ENCODE measurements at regions not wholly inside any gene's neighbourhood (a gene's known extent, or its start where the extent isn't known, plus 50 kb on each side); places are given as distances from the start of the nearest gene placed in this dataset.

DNA sequence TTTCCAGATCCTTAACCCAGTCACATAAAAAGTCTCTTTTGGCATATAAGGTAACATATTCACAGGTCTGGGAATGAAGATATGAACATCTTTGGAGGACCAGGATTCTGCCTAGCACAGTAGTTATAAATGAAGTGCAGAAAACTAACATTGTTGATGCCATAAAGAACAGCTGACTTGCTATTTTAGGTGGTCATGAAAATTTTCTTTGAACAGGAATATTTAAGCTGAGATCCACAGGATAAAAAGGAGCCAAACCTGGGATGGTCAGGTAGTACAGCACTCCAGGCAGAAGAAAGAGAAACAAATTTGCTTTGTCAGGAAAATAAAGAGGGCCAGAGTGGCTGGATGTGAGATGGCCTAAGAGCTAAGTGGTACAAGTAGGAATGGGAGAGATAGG is 80.0 kb downstream of the CENPW start:
- DNase-seq, result no peak

DNA sequence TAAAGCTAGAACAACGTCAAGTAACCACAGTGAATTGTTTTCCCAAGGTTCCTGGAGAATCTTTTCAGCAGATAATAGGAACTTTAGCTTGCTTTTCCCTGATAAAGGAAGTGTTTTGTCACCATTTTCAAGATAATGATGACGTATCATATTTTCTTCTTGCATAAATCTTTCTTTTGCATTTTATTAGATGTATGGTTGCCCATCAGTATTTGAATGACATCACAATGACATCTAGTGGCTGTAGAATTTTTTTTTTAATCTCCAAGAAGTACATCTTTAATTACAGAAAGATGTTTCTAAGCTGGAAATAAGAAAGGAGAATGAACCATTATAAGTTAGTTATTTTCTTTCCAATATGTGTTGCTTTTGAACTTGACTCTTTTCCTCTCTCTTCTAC is 83.0 kb downstream of the CENPW start:
- no peak for DNase-seq

DNA sequence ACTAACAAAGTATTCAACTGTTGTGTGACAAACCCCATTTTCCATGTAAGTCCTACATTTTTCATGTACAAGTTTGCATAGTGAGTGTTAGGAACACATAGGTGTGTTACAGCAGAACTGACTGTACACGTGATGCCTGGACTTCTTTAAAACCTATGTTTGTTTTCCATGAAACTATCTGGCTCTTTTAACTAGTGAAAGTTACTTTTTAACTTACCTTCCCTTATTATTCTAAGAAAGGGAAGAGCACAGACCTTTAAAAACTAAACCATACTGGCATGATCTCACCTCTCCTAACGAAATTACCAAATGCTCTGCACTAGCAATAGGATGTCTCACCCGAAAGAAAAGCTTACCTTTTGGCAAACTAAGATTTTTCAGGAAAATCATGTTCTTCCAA is 87.8 kb downstream of the CENPW start:
- no peak for DNase-seq

DNA sequence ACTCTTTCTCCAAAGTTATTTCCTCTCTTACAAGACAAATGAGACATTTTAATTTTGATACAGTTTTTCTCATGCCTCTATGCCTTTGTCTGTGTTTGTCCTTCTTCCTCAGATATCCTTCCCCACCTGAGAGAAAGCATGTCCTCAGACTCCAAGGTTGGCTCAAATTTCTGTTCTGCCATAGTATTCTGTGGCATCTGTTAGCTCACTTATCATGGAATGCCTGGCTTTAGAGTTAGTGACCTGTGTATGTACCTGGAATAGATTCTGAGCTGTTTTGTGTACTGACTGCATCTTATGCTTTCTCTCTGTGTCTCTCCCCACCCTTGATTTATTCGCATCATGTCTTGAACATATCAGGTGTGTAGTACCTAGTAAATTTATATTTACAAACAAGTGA is 90.0 kb downstream of the CENPW start:
- DNase-seq, result no peak

DNA sequence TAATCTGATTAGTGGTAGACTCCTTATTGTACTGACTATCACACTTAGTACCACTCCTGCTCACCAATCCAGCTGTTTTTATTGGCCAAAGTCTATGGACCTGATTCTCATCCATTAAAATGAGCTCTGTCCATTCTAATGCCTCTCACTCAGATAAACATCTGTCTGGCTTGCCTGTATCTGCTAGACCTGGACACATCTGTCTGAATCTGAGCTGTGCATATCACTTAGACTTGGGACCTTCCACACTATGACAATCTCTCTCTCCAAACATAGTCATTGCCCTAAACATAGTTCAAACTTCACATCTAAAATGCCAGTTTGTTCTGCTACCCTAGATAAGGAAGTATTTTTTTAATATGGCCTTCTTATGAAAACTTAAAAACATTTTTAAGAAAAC is 92.6 kb downstream of the CENPW start:
- DNase-seq, result no peak

DNA sequence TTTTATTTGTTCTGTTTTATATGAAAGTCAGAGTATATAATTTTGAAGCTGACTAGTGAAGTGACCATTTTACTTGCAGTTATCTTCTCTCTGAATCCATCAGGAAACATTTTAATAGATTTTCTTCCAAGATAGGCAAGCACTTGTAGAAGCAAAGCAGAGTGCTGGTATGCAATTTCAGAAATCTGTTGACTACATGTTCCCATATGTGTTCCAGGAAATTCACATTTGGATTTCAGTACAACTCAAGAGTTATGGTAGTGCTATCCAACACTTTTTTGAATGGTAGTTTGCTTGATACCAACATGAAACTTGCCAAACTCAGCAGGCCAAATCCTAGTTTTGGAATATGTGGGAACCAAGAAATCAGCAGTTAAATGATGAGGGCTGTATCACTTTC is 94.0 kb downstream of the CENPW start:
- no peak for DNase-seq

DNA sequence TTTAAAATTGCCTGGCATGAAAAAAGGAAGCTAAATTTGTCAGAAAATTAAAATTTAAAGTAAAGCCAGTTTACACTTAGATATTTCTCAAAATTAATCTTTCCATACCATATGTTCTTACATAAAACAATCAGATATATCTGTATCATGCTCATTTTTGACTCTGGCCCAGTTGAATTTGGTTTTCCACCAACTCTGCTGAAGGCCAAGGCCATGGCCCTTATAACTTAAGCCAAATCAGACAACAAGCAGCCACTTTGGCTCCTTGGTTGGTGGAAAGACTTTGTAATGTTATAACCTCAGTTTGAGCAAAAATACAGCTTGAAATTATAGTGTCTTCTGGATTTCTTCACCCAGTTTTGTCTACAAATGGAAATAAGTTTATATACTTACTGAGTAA is 97.3 kb downstream of the CENPW start:
- DNase-seq, result no peak

DNA sequence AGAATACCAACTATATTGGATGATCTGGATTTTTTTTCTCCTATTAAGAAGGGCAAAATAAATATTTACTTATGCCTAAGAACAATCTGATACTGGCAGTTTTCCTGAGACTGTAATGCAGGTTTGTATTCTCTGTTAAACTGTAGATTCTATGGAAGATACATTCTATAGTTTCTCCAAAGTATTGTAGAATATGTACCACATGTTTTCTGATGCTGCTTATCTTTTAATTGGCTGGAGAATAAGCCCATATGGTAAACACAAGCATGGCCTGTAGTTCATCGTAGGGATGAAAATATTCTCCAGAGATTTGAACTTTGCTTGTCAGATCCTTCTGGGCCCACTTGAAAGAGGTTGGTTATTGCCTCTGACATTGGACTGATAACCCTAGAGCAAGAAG is 99.1 kb downstream of the CENPW start:
- no peak for DNase-seq

DNA sequence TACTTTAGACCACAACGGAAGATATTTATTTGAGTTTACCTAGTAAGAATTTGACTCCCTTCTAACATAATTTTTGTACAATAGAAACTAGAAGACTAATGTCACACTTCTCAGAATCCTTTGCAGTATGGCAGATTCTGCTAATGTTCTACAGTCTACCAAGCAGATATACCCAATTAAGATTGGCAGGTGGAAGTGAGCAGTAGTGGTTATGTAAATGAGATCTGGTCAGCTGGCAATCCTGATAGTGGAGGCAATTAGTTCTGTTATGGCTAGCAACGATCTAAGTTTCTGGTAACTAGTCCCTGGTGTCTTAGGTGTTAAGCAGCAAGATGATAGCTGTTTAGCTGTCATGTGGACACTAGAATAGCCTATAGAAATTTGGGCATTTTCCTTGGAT is 101.0 kb downstream of the CENPW start:
- DNase-seq, result no peak

DNA sequence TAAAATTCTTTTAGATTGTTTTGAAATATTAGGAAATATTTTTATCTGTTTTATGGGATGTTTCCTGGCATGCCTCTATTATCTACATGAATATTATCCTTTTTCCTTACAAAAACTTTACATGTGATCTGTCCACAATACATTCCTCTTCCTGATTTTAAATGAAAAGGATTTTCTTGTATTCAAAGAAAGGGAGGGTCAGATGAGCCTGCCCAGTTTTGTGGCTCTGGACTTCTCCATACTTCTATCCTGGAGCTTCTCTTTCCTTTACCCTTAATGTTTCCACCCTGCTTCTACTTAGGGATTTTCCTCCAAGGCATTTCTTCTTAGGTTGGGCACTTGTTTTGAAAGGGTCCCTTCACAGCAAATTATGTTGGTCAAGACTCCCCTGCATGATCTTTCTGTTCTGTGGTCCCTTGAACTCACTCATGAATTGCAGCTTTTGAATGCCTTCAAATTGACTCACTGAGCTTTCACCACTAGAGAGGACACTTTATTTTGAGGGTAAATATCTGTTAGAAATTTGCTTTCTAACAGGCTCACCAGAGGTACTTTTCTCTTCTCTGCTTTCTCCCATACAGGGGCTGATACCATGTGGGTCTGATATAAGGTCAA is 104.9 kb downstream of the CENPW start:
- no peak for DNase-seq

DNA sequence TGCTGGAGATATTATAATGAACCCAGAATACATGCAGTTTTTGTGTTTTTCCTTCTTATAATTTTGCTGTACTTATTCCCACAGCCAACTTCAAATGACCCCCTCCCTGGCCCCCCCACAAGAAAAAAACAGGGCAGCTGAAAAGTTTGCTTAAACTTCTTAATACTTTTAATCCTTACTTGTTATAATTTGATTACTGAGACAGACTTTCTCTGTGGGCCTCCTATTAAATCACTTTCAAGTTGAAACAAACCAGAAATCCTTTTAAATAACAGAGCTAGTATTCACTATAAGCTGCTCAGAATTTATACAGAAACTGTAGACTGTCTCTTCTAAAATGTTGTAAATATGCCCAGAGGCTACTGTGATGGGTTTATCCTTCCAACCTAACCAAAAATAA is 106.3 kb downstream of the CENPW start:
- DNase-seq, result no peak

DNA sequence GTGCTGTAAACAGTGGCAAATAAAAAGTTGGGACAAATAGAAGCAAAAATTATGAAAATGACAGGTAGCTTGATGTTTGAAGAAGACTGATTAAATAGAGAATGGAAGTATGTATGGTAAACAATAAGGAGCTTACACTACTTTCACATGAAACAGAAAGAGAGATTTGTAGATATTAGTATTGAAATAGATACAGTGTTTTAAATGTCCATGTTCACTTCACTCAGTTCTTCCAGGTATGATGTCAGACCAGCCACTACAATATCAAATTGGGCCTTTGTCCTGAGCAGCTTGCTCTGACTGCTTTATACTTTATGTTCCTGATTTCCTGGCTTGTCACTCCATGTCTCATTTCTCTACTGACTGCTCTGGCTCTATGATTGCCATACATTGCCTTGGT is 107.5 kb downstream of the CENPW start:
- DNase-seq, result no peak

DNA sequence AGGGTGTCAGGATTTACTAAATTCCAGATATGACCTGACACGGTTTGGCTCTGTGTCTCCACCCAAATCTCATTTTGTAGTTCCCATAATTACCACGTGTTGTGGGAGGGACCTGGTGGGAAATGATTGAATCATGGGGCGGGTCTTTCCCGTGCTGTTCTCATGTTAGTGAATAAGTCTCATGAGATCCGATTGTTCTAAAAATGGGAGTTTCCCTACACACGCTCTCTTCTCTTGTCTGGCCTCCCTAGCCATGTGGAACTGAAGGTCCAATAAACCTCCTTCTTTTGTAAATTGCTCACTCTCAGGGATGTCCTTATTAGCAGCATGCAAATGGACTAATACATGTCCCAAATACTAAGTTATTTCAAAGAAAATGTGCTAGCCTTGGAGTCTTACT is 121.1 kb downstream of the CENPW start:
- DNase-seq, result no peak

DNA sequence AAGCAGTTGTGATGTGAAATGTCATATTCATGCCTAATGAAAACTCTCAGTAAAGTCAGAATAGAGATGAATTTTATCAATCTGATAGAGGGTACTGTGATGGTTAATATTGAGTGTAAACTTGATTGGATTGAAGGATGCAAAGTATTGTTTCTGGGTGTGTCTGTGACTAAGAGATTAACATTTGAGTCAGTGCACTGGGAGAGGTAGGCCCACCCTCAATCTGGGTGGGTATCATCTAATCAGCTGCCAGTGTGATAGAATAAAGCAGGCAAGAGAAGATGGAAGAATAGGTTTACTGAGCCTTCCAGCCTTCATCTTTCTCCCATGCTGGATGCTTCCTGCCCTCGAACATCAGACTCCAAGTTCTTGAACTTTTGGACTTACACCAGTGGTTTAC is 124.3 kb downstream of the CENPW start:
- no peak for DNase-seq

DNA sequence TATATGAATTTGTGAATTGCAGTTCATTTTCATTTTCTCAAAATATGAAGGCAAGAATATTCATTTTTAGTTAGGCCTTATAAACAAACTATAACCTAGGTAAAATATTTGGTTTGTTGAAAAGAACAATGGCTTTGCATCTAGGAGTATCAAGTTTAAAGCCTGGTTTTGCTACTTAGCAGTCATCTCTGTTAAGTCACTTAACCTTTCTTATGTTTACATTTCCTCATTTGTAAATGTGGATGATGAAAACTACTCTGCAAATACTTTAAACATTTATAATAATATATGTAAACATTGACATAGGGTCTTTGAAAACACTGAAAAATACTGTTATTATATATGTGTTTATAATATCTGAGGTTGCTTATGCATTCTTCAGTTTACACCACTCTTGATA is 135.5 kb downstream of the CENPW start:
- DNase-seq, result no peak

DNA sequence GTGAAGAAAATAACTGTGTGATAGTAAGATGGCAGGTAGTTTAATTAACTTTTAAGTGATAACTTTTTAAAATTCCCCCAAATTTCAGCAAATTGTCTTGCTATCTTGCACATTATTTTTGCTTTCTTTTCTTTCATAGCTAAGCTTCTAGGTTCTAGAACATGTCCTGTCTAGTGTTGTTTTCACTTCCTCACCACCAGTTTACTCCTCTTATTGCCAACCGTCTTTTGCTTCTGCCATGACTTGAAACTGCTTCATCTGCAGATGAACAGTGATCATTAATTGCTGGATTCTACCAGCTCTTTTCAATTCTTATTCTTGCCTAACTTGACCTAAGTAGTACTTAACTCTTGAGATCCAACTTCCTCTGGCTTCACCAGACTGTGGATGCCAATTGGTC is 137.8 kb downstream of the CENPW start:
- DNase-seq, result no peak

DNA sequence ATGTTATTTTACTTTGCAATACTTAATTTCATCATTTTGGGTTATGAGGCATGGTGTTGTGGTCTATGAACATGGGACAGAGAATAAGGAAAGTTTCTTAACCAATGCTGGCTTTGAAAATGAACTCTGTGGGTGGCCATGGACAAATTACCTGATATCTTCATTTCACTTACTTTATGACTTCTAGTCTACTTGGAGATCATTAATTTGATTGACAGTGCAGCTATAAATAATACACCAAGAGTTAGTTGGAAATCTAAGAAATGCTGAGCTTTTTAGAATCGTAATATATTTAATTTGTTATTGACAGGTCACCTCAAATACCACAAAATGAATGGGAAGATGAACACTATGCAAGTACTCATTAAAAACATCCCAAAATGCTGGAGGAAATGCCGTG is 140.4 kb downstream of the CENPW start:
- DNase-seq, result no peak

DNA sequence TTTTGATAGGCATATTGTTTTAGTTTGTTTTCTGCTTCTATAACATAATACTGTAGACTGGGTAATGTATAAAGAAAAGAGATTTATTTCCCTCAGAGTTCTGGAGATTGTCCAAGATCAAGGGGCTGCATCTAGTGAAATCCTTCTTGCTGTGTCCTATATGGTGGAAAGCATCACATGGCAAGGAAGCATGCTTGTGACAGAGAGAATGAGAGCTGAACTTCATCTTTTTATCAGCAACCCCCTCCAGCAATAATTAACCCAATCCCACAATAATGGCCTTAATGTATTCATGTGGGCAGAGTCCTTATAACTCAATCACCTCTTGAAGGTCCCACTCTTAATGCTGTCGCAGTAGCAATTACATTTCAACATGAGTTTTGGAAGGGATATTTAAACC is 141.4 kb downstream of the CENPW start:
- DNase-seq, result no peak

DNA sequence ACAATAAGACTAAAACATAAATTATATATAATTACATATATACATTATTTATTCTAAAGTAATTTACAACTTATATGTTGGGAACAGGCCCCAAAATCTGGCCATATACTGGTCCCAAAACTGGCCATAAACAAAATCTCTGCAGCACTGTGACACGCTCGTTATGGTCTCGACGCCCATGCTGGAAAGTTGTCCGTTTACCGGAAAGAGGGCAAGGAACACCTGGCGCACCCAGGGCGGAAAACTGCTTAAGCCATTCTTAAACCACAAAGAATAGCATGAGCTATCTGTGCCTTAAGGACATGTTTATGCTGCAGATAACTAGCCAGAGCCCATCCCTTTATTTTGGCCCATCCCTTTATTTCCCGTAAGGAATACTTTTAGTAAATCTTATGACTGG is 164.9 kb downstream of the CENPW start:
- no peak for DNase-seq

DNA sequence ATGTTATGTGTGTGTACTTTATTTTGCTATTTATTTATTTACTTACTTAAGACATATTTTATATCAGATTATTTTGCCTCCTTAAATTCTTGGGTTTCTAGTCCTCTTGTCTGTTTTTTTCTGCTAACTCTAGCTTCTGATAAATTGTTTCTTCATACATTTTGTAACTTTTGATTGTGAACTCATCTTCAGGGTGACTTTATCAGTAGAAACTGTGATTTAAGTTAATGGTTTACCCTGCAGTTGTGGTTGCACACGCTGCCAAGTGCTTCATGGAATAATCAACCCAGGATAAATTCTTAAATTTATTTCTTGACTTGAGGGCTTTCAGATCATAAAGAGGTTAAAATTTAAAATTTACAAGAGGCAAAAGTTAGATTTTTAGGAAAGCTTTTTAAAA is 173.3 kb downstream of the CENPW start:
- DNase-seq, result no peak

DNA sequence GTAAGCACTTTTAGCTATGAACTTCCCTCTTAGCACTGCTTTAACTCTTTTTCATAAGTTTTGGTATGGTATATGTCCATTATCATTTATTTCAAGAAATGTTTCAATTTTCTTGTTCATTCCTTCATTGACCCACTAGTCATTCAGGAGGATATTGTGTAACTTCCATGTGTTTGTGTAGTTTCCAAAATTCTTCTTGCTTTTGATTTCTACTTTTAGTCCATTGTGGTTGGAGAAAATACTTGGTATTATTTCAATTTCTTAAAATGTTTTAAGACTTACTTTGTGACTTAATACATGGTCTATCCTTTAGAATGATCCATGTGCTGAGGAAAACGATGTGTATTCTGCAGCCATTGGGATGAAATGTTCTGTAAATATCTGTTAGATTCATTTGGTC is 176.5 kb downstream of the CENPW start:
- DNase-seq, result no peak

DNA sequence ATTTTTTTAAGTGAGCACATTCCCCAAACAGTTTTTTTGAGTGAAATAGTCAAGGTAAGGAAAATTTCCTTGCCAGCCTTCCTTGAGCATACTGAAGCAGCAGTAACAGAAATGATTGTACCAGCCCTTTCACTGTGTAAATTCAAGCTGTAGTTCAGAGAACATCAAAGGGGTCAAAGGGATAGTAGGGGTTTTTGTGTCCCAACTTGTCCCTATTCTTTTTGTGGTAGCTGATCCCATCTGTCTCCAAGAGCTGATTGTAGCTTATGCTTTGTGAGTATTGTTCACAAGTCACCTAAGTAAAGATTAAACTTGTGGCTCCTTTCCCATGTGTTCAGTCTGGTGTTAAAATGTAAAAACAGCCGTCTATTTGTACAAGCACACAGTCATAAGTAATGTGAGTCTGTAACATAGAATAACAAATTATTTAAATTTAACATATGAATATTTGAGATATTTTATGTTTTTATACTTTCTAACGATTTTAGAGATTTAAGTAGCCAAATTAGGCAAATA is 185.0 kb downstream of the CENPW start:
- no peak for DNase-seq

DNA sequence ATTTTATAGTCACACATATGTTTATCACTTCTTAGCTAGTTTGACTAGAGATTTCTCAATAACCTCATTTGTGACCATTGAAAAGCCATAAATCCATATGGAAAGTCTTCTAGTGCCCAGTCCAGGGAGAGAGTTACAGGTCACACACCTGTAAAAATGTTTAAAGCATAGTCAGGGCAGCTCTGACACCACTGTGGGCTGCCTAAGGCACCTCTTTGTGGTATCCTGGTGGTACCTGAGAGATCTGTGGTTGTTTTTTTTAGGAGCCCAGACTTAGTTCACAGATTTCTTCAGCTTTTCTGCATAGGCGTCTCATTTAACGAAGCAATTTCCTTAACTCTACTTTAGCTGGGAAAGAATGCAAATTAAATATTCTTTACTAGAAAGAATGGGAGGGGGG is 186.6 kb downstream of the CENPW start:
- DNase-seq, result no peak

DNA sequence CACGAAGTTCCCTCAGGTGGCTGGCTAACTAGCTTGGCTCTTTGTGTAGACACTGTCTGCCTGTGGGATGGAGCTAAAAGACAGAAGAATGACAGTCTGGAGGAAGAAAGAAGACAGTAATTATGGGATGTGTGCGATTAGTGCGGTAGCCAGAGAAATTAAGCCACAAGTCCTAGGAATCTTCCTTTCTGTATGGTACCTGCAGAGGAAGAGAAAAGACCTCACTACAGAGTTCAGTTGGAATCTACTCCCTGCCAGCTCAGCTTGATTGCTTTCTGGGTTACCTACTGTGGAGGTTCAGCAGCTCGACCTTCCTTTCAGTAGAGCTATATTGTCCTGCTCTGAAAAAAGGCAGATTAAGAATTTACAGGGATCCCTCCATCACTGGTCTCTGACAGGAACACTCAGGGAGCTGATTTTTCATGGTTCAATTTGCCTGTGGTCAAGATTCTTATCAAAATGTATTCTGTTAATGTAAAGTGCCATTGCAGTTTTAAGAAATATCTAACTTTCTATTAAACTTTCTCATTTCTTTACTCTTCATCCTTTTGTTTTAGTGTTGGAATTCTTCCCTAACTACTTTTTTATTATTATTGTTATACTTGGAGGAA is 187.2 kb downstream of the CENPW start:
- DNase-seq, result no peak

Data from amygdala (tissue), 56 donors.